Smooth muscle cell (in vitro differentiated cells): ENCODE measurements at regions not wholly inside any gene's neighbourhood (a gene's known extent, or its start where the extent isn't known, plus 50 kb on each side); places are given as distances from the start of the nearest gene placed in this dataset.

ENCODE experiments used
- DNase-seq: peaks from one replicate; lab custom pipeline; 2025; ENCODE audit not compliant: unreplicated experiment; lab: John Stamatoyannopoulos, UW
- H2AFZ ChIP-seq: fragments of 200-600 bp; sonication (generic); 2 replicates; pipeline ENCODE4 v1.6.0; 2016; ENCODE audit warnings: antibody characterized with exemption, low read depth, mild to moderate bottlenecking
- H3F3A ChIP-seq: fragments of 200-600 bp; sonication (generic); 2 replicates; pipeline ENCODE4 v1.6.0; 2017; ENCODE audit warnings: antibody characterized with exemption, low read depth
- H3K27ac ChIP-seq: fragments of 200-600 bp; sonication (generic); 2 replicates; pipeline ENCODE4 v1.5.1; 2016; ENCODE audit warnings: low read depth, mild to moderate bottlenecking
- H3K27me3 ChIP-seq: fragments of 200-600 bp; sonication (generic); 2 replicates; pipeline ENCODE4 v1.6.1; 2016; ENCODE audit warnings: low read depth, mild to moderate bottlenecking
- H3K36me3 ChIP-seq: fragments of 200-600 bp; sonication (generic); 2 replicates; pipeline ENCODE4 v1.5.1; 2016; ENCODE audit warnings: low read depth
- H3K4me1 ChIP-seq: fragments of 200-600 bp; sonication (generic); 2 replicates; pipeline ENCODE4 v1.5.1; 2016; ENCODE audit warnings: low read depth
- H3K4me2 ChIP-seq: fragments of 200-600 bp; sonication (generic); 2 replicates; pipeline ENCODE4 v1.6.0; 2016; ENCODE audit warnings: mild to moderate bottlenecking
- H3K4me3 ChIP-seq: fragments of 200-600 bp; sonication (generic); 2 replicates; pipeline ENCODE4 v1.5.1; 2016; ENCODE audit warnings: mild to moderate bottlenecking
- H3K79me2 ChIP-seq: fragments of 200-600 bp; sonication (generic); 2 replicates; pipeline ENCODE4 v1.6.0; 2016; ENCODE audit warnings: low read depth, mild to moderate bottlenecking
- H3K9ac ChIP-seq: fragments of 200-600 bp; sonication (generic); 2 replicates; pipeline ENCODE4 v1.6.0; 2016; ENCODE audit warnings: low read depth
- H3K9me3 ChIP-seq: fragments of 200-600 bp; sonication (generic); replicated peaks from 2 replicates; pipeline ENCODE4 v1.5.1; 2016; ENCODE audit warnings: low read depth
- H4K20me1 ChIP-seq: fragments of 200-600 bp; sonication (generic); 2 replicates; pipeline ENCODE4 v1.6.0; 2016; ENCODE audit warnings: low read depth
- CTCF ChIP-seq: fragments of 200-600 bp; sonication (generic); IDR thresholded peaks from 2 replicates; pipeline ENCODE4 v1.5.1; 2017; ENCODE audit warnings: borderline replicate concordance, mild to moderate bottlenecking, antibody characterized with exemption; ENCODE audit not compliant: insufficient read depth, poor library complexity, severe bottlenecking
- WGBS: methylation state at CpG from one replicate; pipeline ENCODE4 v1.1.7; 2016; ENCODE audit warnings: low lambda C conversion rate; 5-methylcytosine and 5-hydroxymethylcytosine counted together

DNA sequence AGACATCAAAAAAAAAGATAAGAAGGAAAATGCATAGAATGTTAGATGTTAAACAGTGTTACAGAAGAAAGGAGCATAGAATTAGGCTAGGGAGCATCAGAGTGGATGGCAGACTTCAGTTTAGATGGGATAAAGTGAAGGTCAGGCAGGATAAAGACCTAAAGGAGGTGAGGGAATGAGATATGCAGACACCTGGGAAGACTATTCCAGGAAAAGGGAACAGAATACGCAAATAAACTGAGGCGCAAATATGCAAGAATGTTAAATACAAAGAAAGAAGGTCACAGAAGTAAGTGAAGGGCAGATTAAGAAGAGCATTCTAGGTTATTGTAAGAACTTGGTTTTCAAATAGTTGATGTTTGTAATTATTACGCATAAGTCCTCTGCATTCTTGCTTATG, 116.3 kb upstream of the REG3A start:
- no peak overlapping the region for H3K27ac ChIP-seq
- H3K36me3 ChIP-seq = no peaks in the 10 kb centered on the region
- TF ChIP-seq CTCF = no peak
- whole genome bisulfite sequencing = 75% methylated on average over 3 of the region's 3 CpGs
- H3K9me3 ChIP-seq = peaks cover 2% of the 10 kb centered on the region
- H3F3A ChIP-seq = no peaks in the 10 kb centered on the region
- H2AFZ ChIP-seq = no peak overlapping the region
- H3K79me2 ChIP-seq = no peaks in the 10 kb centered on the region
- H3K27me3 ChIP-seq = no peaks in the 10 kb centered on the region
- H3K4me1 ChIP-seq = no peaks in the 10 kb centered on the region
- H3K4me3 ChIP-seq = no peak overlapping the region
- no peak for DNase-seq
- no peaks in the 10 kb centered on the region for H4K20me1 ChIP-seq
- H3K9ac ChIP-seq = no peak overlapping the region
- no peak overlapping the region for H3K4me2 ChIP-seq

DNA sequence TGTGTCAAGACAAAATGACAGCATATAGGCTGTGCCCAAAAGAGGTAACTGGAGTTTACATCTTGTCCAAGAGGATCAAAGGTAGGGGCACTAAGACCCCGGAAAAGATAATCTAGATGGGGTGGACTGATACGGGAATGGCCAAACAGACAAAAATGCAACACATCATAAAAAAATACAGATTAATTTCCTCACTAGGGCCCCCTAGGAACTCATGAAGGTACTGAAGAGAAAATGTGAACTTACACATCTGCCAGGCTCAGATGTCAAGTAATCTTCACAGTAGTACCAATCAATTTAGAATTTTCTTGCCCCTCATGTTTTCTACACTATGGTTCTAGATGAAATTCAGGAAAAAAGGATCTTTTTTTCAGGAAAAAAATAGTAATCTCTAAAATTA, 115.6 kb upstream of the REG3A start:
- Histone ChIP-seq H3F3A (no peaks in the 10 kb centered on the region), H3K36me3 (no peaks in the 10 kb centered on the region), H3K27ac (no peak overlapping the region), H4K20me1 (no peaks in the 10 kb centered on the region), H3K4me2 (no peak overlapping the region), H3K4me1 (no peaks in the 10 kb centered on the region), H3K9me3 (peaks cover 2% of the 10 kb centered on the region), H3K79me2 (no peaks in the 10 kb centered on the region), H3K27me3 (no peaks in the 10 kb centered on the region), H3K9ac (no peak overlapping the region), H3K4me3 (no peak overlapping the region), H2AFZ (no peak overlapping the region)
- WGBS = 88% methylated on average over 2 of the region's 2 CpGs
- DNase-seq = no peak
- TF ChIP-seq CTCF = no peak

DNA sequence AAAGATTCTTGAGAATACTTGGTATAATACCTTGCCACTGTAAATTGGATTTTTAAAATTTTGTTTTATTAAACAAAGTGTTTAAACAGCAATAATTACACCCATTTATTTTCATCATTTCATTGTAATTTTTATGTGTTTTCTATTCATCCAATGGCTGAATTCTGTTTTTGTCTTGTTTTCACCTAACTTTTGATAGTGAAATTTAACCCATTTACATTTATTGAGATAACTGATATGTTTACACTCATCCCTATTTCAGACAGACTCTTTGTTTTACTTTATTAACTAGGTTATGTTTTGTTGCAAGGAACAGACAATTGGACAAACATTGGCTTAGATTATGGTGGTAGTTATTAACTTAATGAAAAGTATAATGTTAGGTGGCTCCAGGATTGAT, 113.1 kb upstream of the REG3A start:
- TF ChIP-seq CTCF = no peak
- no peak for DNase-seq
- Histone ChIP-seq H3K4me3 (no peak overlapping the region), H3K36me3 (no peaks in the 10 kb centered on the region), H2AFZ (no peak overlapping the region), H3K9me3 (peaks cover 2% of the 10 kb centered on the region), H3K9ac (no peak overlapping the region), H3F3A (no peaks in the 10 kb centered on the region), H3K27me3 (no peaks in the 10 kb centered on the region), H4K20me1 (no peaks in the 10 kb centered on the region), H3K79me2 (no peaks in the 10 kb centered on the region), H3K4me2 (no peak overlapping the region), H3K4me1 (no peaks in the 10 kb centered on the region), H3K27ac (no peak overlapping the region)

GRCh38 chr2:79271456-79271855, 111.9 kb upstream of the REG3A start:
- no peak for DNase-seq
- no peak for TF ChIP-seq CTCF
- H3K36me3 ChIP-seq = no peaks in the 10 kb centered on the region

More at GRCh38 chr2:79271456-79271855, 111.9 kb upstream of the REG3A start:
- Histone ChIP-seq H3K27ac (no peak overlapping the region), H3K4me3 (no peak overlapping the region), H4K20me1 (no peaks in the 10 kb centered on the region), H3K79me2 (no peaks in the 10 kb centered on the region), H3K4me2 (no peak overlapping the region), H3K27me3 (no peaks in the 10 kb centered on the region), H3K9me3 (peaks cover 2% of the 10 kb centered on the region), H2AFZ (no peak overlapping the region), H3K4me1 (no peaks in the 10 kb centered on the region), H3F3A (no peaks in the 10 kb centered on the region), H3K9ac (no peak overlapping the region)
- 51% methylated on average over 3 of the region's 3 CpGs for WGBS
